Smooth muscle cell (in vitro differentiated cells): ENCODE measurements at regions not wholly inside any gene's neighbourhood (a gene's known extent, or its start where the extent isn't known, plus 50 kb on each side); places are given as distances from the start of the nearest gene placed in this dataset.

Source experiments
- DNase-seq: peaks from one replicate; lab custom pipeline; 2025; ENCODE audit not compliant: unreplicated experiment; lab: John Stamatoyannopoulos, UW
- H2AFZ ChIP-seq: fragments of 200-600 bp; sonication (generic); 2 replicates; pipeline ENCODE4 v1.6.0; 2016; ENCODE audit warnings: antibody characterized with exemption, low read depth, mild to moderate bottlenecking
- H3F3A ChIP-seq: fragments of 200-600 bp; sonication (generic); 2 replicates; pipeline ENCODE4 v1.6.0; 2017; ENCODE audit warnings: antibody characterized with exemption, low read depth
- H3K27ac ChIP-seq: fragments of 200-600 bp; sonication (generic); 2 replicates; pipeline ENCODE4 v1.5.1; 2016; ENCODE audit warnings: low read depth, mild to moderate bottlenecking
- H3K27me3 ChIP-seq: fragments of 200-600 bp; sonication (generic); 2 replicates; pipeline ENCODE4 v1.6.1; 2016; ENCODE audit warnings: low read depth, mild to moderate bottlenecking
- H3K36me3 ChIP-seq: fragments of 200-600 bp; sonication (generic); 2 replicates; pipeline ENCODE4 v1.5.1; 2016; ENCODE audit warnings: low read depth
- H3K4me1 ChIP-seq: fragments of 200-600 bp; sonication (generic); 2 replicates; pipeline ENCODE4 v1.5.1; 2016; ENCODE audit warnings: low read depth
- H3K4me2 ChIP-seq: fragments of 200-600 bp; sonication (generic); 2 replicates; pipeline ENCODE4 v1.6.0; 2016; ENCODE audit warnings: mild to moderate bottlenecking
- H3K4me3 ChIP-seq: fragments of 200-600 bp; sonication (generic); 2 replicates; pipeline ENCODE4 v1.5.1; 2016; ENCODE audit warnings: mild to moderate bottlenecking
- H3K79me2 ChIP-seq: fragments of 200-600 bp; sonication (generic); 2 replicates; pipeline ENCODE4 v1.6.0; 2016; ENCODE audit warnings: low read depth, mild to moderate bottlenecking
- H3K9ac ChIP-seq: fragments of 200-600 bp; sonication (generic); 2 replicates; pipeline ENCODE4 v1.6.0; 2016; ENCODE audit warnings: low read depth
- H3K9me3 ChIP-seq: fragments of 200-600 bp; sonication (generic); replicated peaks from 2 replicates; pipeline ENCODE4 v1.5.1; 2016; ENCODE audit warnings: low read depth
- H4K20me1 ChIP-seq: fragments of 200-600 bp; sonication (generic); 2 replicates; pipeline ENCODE4 v1.6.0; 2016; ENCODE audit warnings: low read depth
- CTCF ChIP-seq: fragments of 200-600 bp; sonication (generic); IDR thresholded peaks from 2 replicates; pipeline ENCODE4 v1.5.1; 2017; ENCODE audit warnings: borderline replicate concordance, mild to moderate bottlenecking, antibody characterized with exemption; ENCODE audit not compliant: insufficient read depth, poor library complexity, severe bottlenecking
- WGBS: methylation state at CpG from one replicate; pipeline ENCODE4 v1.1.7; 2016; ENCODE audit warnings: low lambda C conversion rate; 5-methylcytosine and 5-hydroxymethylcytosine counted together

GRCh38 chr12:58310809-58311622 lies 369.6 kb downstream of the ATP23 start:
- H3K4me1 ChIP-seq: peaks cover 16% of the 10 kb centered on the region
- peaks cover 4% of the 10 kb centered on the region for H3K36me3 ChIP-seq
- H3K9ac ChIP-seq: peak overlapping the region; percentile 40
- H3K4me2 ChIP-seq: peak overlapping the region; percentile 64
- no peaks in the 10 kb centered on the region for H4K20me1 ChIP-seq
- H3K27ac ChIP-seq: peak overlapping the region; percentile 92
- H3K9me3 ChIP-seq: peaks cover 6% of the 10 kb centered on the region
- H3K27me3 ChIP-seq: no peaks in the 10 kb centered on the region
- no peak overlapping the region for H2AFZ ChIP-seq
- no peak overlapping the region for H3K4me3 ChIP-seq
- no peak for TF ChIP-seq CTCF
- peaks cover 22% of the 10 kb centered on the region for H3F3A ChIP-seq
- no peak for DNase-seq
- H3K79me2 ChIP-seq: no peaks in the 10 kb centered on the region
- 41% methylated on average over 5 of the region's 5 CpGs for WGBS

GRCh38 chr12:58313091-58313855 lies 371.9 kb downstream of the ATP23 start:
- Histone ChIP-seq H3K4me3 (no peak overlapping the region), H3K9me3 (no peaks in the 10 kb centered on the region), H3K27me3 (no peaks in the 10 kb centered on the region), H2AFZ (peak overlapping the region; percentile 18), H3K9ac (peak overlapping the region; percentile 22), H4K20me1 (no peaks in the 10 kb centered on the region), H3K27ac (peak overlapping the region; percentile 78), H3F3A (peaks cover 22% of the 10 kb centered on the region), H3K4me2 (peak overlapping the region; percentile 52), H3K79me2 (no peaks in the 10 kb centered on the region), H3K4me1 (peaks cover 16% of the 10 kb centered on the region), H3K36me3 (no peaks in the 10 kb centered on the region)
- 35% methylated on average over 4 of the region's 4 CpGs for WGBS
- no peak for DNase-seq
- no peak for TF ChIP-seq CTCF

- H3K4me3 ChIP-seq: no peak overlapping the region
- 49% methylated on average over 5 of the region's 5 CpGs for WGBS
- H3K9ac ChIP-seq: peak overlapping the region; percentile 22
- peaks cover 16% of the 10 kb centered on the region for H3K4me1 ChIP-seq
- peaks cover 21% of the 10 kb centered on the region for H3F3A ChIP-seq
- H3K79me2 ChIP-seq: no peaks in the 10 kb centered on the region
- H3K4me2 ChIP-seq: peak overlapping the region; percentile 52
- H4K20me1 ChIP-seq: no peaks in the 10 kb centered on the region
- H2AFZ ChIP-seq: no peak overlapping the region
- peak overlapping the region; percentile 78 for H3K27ac ChIP-seq
- no peak for DNase-seq
- TF ChIP-seq CTCF: no peak
- H3K9me3 ChIP-seq: no peaks in the 10 kb centered on the region
- no peaks in the 10 kb centered on the region for H3K36me3 ChIP-seq
- H3K27me3 ChIP-seq: no peaks in the 10 kb centered on the region
Observed at GRCh38 chr12:58314610-58315009, 373.2 kb downstream of the ATP23 start.
